ENCODE measurements at regions not wholly inside any gene's neighbourhood (a gene's known extent, or its start where the extent isn't known, plus 50 kb on each side); places are given as distances from the start of the nearest gene placed in this dataset.

DNA sequence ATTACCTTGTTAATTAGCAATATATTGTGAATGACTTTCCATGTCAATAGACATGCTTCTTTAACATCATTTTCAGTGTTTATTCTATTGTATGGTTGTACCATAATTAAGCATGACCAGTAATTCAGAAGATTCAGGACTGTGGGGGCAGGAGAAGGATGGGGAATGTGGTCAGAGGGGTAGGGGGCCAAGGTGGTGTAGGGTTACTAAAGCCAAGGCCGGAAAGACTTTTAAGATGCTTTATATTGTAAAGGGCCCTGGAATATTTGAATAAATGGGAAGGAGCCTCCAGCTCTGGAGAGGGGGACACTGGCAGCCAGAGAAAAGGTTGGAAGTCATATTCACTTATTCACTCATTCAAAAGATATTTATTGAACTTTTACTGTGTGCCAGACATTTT is 115.7 kb downstream of the FGF18 start:
- TF ChIP-seq, protein P1, sequence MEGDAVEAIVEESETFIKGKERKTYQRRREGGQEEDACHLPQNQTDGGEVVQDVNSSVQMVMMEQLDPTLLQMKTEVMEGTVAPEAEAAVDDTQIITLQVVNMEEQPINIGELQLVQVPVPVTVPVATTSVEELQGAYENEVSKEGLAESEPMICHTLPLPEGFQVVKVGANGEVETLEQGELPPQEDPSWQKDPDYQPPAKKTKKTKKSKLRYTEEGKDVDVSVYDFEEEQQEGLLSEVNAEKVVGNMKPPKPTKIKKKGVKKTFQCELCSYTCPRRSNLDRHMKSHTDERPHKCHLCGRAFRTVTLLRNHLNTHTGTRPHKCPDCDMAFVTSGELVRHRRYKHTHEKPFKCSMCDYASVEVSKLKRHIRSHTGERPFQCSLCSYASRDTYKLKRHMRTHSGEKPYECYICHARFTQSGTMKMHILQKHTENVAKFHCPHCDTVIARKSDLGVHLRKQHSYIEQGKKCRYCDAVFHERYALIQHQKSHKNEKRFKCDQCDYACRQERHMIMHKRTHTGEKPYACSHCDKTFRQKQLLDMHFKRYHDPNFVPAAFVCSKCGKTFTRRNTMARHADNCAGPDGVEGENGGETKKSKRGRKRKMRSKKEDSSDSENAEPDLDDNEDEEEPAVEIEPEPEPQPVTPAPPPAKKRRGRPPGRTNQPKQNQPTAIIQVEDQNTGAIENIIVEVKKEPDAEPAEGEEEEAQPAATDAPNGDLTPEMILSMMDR (IDR thresholded peaks at IDR 0.05) = no peak
- no peak for TF ChIP-seq POLR2A (IDR thresholded peaks at IDR 0.05)

Measured in right lobe of liver (tissue), 4 donors.